B cell (primary cell): ENCODE measurements at regions not wholly inside any gene's neighbourhood (a gene's known extent, or its start where the extent isn't known, plus 50 kb on each side); places are given as distances from the start of the nearest gene placed in this dataset.

Experiments used
- CTCF ChIP-seq: fragments of 200-600 bp; IDR thresholded peaks from one replicate; pipeline ENCODE4 v1.8.0; 2022; ENCODE audit warnings: antibody characterized with exemption, mild to moderate bottlenecking
- EZH2 ChIP-seq: IDR thresholded peaks from 2 replicates; pipeline ENCODE4 v1.6.1; 2012; ENCODE audit warnings: borderline replicate concordance, low read depth, mild to moderate bottlenecking, moderate library complexity, low read length; ENCODE audit not compliant: insufficient read depth, poor library complexity, severe bottlenecking

- TF ChIP-seq CTCF (no peak), EZH2 (no peak)
Observed at GRCh38 chr14:65936342-65936975, 523.9 kb downstream of the FUT8 start.
